Hepatocyte (in vitro differentiated cells): ENCODE measurements at regions not wholly inside any gene's neighbourhood (a gene's known extent, or its start where the extent isn't known, plus 50 kb on each side); places are given as distances from the start of the nearest gene placed in this dataset.

ENCODE experiments used
- EZH2 ChIP-seq: fragments of 200-600 bp; sonication (generic); IDR thresholded peaks from 2 replicates; pipeline ENCODE4 v1.6.1; 2016; ENCODE audit warnings: antibody characterized with exemption, mild to moderate bottlenecking, borderline replicate concordance
- EZH2phosphoT487 ChIP-seq: fragments of 200-600 bp; sonication (generic); IDR thresholded peaks from one replicate; pipeline ENCODE4 v1.6.1; 2018; ENCODE audit warnings: antibody characterized with exemption, mild to moderate bottlenecking, low read depth, moderate library complexity; ENCODE audit not compliant: unreplicated experiment, severe bottlenecking
- TF ChIP-seq, protein P1 (sequence below): fragments of 200-600 bp; sonication (generic); IDR thresholded peaks from 2 replicates; pipeline ENCODE4 v1.5.1; 2016; ENCODE audit warnings: antibody characterized with exemption, mild to moderate bottlenecking; ENCODE audit not compliant: poor library complexity

DNA sequence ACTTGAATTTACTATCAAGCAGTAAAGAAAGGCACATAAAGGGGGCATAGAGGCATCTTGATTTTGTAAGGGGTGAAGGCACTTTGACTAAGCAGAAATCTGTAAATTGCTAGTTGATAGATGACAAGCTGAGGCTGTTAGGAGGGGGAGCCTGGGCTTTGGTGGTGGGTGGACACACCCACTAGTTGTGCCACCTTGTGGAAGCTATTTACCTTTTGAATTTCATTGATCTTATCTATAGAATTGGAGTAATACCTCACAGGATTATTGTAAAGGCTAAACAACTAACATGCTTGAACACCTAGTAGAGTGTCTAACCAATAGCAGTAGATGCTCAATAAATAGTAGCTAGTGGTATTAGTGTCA, 142.8 kb upstream of the KCNIP4 start:
- TF ChIP-seq, protein P1, sequence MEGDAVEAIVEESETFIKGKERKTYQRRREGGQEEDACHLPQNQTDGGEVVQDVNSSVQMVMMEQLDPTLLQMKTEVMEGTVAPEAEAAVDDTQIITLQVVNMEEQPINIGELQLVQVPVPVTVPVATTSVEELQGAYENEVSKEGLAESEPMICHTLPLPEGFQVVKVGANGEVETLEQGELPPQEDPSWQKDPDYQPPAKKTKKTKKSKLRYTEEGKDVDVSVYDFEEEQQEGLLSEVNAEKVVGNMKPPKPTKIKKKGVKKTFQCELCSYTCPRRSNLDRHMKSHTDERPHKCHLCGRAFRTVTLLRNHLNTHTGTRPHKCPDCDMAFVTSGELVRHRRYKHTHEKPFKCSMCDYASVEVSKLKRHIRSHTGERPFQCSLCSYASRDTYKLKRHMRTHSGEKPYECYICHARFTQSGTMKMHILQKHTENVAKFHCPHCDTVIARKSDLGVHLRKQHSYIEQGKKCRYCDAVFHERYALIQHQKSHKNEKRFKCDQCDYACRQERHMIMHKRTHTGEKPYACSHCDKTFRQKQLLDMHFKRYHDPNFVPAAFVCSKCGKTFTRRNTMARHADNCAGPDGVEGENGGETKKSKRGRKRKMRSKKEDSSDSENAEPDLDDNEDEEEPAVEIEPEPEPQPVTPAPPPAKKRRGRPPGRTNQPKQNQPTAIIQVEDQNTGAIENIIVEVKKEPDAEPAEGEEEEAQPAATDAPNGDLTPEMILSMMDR: no peak
- TF ChIP-seq EZH2phosphoT487: no peak
- no peak for TF ChIP-seq EZH2
